BE2C (cell line): ENCODE measurements at regions not wholly inside any gene's neighbourhood (a gene's known extent, or its start where the extent isn't known, plus 50 kb on each side); places are given as distances from the start of the nearest gene placed in this dataset.

Experiments
- DNase-seq: peaks from one replicate; pipeline ENCODE4 v3.0.0-alpha.2; 2020
- H3K27me3 ChIP-seq: fragments of 250-450 bp; sonication (Bioruptor Pico); 2 replicates; pipeline ENCODE4 v1.5.1; 2020; ENCODE audit warnings: mild to moderate bottlenecking
- H3K36me3 ChIP-seq: fragments of 250-450 bp; sonication (Bioruptor Pico); 2 replicates; pipeline ENCODE4 v1.5.1; 2020; ENCODE audit warnings: mild to moderate bottlenecking
- H3K4me1 ChIP-seq: fragments of 250-450 bp; sonication (Bioruptor Pico); 2 replicates; pipeline ENCODE4 v1.5.1; 2020
- H3K4me3 ChIP-seq: 2 replicates; pipeline ENCODE4 v1.5.1; 2011; ENCODE audit warnings: low read depth, low read length
- H3K9me3 ChIP-seq: fragments of 250-450 bp; sonication (Bioruptor Pico); 2 replicates; pipeline ENCODE4 v1.5.1; 2020
- TF ChIP-seq, protein P1 (sequence below): IDR thresholded peaks from 2 replicates; pipeline ENCODE4 v1.5.1; 2012; ENCODE audit warnings: mild to moderate bottlenecking, low read depth, low read length

DNA sequence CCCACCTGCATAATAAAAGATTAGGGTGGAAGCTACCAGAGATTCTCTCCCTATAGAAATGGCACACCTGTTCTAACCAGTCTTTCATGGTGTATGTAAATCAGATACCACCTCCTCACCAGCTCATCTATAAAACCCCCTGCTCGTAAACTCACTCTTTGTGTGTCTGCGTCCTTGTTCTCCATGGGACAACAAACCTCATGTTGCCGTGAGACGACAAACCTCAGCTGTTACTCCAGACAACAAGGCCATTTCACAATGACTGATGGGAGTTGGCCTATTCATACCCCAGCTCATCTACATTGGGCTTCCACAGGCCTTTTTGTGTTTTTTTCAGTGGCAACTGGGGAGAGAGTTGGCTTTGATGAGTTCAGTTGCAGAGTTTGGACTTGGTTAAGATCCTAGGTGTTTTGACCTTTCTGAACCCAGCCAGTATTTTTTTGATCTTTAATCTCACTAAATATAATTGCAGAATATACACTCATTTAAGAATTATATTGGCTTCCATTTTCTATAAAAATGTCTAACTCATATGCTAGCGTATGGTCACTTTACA lies 96.6 kb upstream of the LRIG1 start:
- 0 out of 2 replicates have a peak, but pooled peaks cover 2% of the 10 kb centered on the region for H3K27me3 ChIP-seq
- H3K4me1 ChIP-seq = no peaks in the 10 kb centered on the region
- H3K36me3 ChIP-seq = no peaks in the 10 kb centered on the region
- TF ChIP-seq, protein P1, sequence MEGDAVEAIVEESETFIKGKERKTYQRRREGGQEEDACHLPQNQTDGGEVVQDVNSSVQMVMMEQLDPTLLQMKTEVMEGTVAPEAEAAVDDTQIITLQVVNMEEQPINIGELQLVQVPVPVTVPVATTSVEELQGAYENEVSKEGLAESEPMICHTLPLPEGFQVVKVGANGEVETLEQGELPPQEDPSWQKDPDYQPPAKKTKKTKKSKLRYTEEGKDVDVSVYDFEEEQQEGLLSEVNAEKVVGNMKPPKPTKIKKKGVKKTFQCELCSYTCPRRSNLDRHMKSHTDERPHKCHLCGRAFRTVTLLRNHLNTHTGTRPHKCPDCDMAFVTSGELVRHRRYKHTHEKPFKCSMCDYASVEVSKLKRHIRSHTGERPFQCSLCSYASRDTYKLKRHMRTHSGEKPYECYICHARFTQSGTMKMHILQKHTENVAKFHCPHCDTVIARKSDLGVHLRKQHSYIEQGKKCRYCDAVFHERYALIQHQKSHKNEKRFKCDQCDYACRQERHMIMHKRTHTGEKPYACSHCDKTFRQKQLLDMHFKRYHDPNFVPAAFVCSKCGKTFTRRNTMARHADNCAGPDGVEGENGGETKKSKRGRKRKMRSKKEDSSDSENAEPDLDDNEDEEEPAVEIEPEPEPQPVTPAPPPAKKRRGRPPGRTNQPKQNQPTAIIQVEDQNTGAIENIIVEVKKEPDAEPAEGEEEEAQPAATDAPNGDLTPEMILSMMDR = no peak
- H3K9me3 ChIP-seq = no peaks in the 10 kb centered on the region
- DNase-seq = no peak
- no peak overlapping the region for H3K4me3 ChIP-seq

GRCh38 chr3:66598168-66598567 lies 97.3 kb upstream of the LRIG1 start:
- Histone ChIP-seq H3K27me3 (0 out of 2 replicates have a peak, but pooled peaks cover 6% of the 10 kb centered on the region), H3K4me3 (no peak overlapping the region), H3K9me3 (no peaks in the 10 kb centered on the region), H3K4me1 (no peaks in the 10 kb centered on the region), H3K36me3 (no peaks in the 10 kb centered on the region)
- TF ChIP-seq, protein P1 = no peak
- DNase-seq = no peak

- no peaks in the 10 kb centered on the region for H3K4me1 ChIP-seq
- TF ChIP-seq, protein P1 = no peak
- no peak for DNase-seq
These were observed 101.4 kb upstream of the LRIG1 start for GRCh38 chr3:66602237-66602636.

GRCh38 chr3:66602691-66603090 lies 101.9 kb upstream of the LRIG1 start:
- Histone ChIP-seq H3K4me3 (no peak overlapping the region), H3K27me3 (0 out of 2 replicates have a peak, but pooled peaks cover 6% of the 10 kb centered on the region), H3K9me3 (no peaks in the 10 kb centered on the region), H3K4me1 (no peaks in the 10 kb centered on the region), H3K36me3 (no peaks in the 10 kb centered on the region)
- TF ChIP-seq, protein P1 = no peak
- no peak for DNase-seq

More at GRCh38 chr3:66602237-66602636, 101.4 kb upstream of the LRIG1 start:
- Histone ChIP-seq H3K27me3 (0 out of 2 replicates have a peak, but pooled peaks cover 6% of the 10 kb centered on the region), H3K9me3 (no peaks in the 10 kb centered on the region), H3K36me3 (no peaks in the 10 kb centered on the region), H3K4me3 (no peak overlapping the region)

GRCh38 chr3:66603151-66603611 lies 102.4 kb upstream of the LRIG1 start:
- H3K36me3 ChIP-seq = no peaks in the 10 kb centered on the region
- no peak overlapping the region for H3K4me3 ChIP-seq
- TF ChIP-seq, protein P1 = no peak
- no peaks in the 10 kb centered on the region for H3K4me1 ChIP-seq
- DNase-seq = no peak
- no peaks in the 10 kb centered on the region for H3K9me3 ChIP-seq
- 0 out of 2 replicates have a peak, but pooled peaks cover 6% of the 10 kb centered on the region for H3K27me3 ChIP-seq

GRCh38 chr3:66604481-66604880 lies 103.7 kb upstream of the LRIG1 start:
- Histone ChIP-seq H3K27me3 (0 out of 2 replicates have a peak, but pooled peaks cover 6% of the 10 kb centered on the region), H3K4me1 (no peaks in the 10 kb centered on the region), H3K4me3 (no peak overlapping the region), H3K36me3 (no peaks in the 10 kb centered on the region), H3K9me3 (no peaks in the 10 kb centered on the region)
- DNase-seq = no peak
- TF ChIP-seq, protein P1 = no peak
